ENCODE measurements at regions not wholly inside any gene's neighbourhood (a gene's known extent, or its start where the extent isn't known, plus 50 kb on each side); places are given as distances from the start of the nearest gene placed in this dataset.

GRCh38 chr7:92930404-92930803 lies 94.0 kb upstream of the CDK6 start:
- no peak for TF ChIP-seq CTCF (conservative IDR thresholded peaks at IDR 0.05; ENCODE audit: low read depth, low read length)
- TF ChIP-seq EZH2 (IDR thresholded peaks at IDR 0.05; ENCODE audit: low read length, unreplicated experiment) = no peak
- no peak for TF ChIP-seq EZH2phosphoT487 (IDR thresholded peaks at IDR 0.05; ENCODE audit: borderline replicate concordance, low read length)
